G401 (cell line): ENCODE measurements at regions not wholly inside any gene's neighbourhood (a gene's known extent, or its start where the extent isn't known, plus 50 kb on each side); places are given as distances from the start of the nearest gene placed in this dataset.

Experiments
- DNase-seq: peaks from one replicate; pipeline ENCODE4 v3.0.0-alpha.2; 2015; ENCODE audit warnings: low spot score
- in situ Hi-C: cut with HindIII; loops from 2 replicates; pipeline ENCODE4 v1.10.0; 2016; ENCODE audit warnings: low sequenced_read_pairs, mixed read lengths

DNA sequence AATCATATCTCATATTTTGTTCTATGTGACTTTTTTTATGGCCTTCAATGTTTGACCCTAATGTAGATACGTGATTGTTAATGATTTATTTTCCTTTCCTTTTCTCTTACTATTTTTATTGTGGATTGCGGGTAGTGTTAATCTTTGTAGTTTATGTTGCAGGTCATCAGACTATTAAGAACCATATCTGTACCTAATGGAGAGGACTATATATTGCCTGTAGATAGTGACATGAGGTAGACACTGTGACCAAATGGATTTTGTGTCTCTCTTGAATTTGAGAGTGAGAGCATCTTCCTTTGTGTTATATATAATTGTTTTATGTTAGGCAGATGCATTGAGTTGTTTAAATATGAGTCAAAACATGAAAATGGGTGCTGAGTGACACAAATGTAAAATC is 543.4 kb upstream of the MGAT4C start:
- in situ Hi-C loops = no loop called here
- DNase-seq = no peak

DNA sequence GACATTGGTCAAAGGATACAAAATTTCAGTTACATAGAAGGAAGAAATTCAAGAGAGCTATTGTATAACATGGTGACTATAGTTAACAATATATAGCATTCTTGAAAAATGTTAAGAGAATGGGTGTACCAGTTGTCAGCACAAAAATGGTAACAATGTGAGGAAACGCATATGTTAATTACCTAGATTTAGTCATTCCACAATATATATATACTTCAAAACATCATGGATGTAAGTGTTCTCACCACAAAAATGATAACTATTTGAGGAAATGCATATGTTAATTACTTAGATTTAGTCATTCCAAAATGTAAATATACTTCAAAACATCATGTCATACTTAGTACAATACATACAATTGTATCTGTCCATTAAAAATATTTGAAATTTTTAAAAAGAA is 540.4 kb upstream of the MGAT4C start:
- in situ Hi-C loops = no loop called here
- DNase-seq = no peak

DNA sequence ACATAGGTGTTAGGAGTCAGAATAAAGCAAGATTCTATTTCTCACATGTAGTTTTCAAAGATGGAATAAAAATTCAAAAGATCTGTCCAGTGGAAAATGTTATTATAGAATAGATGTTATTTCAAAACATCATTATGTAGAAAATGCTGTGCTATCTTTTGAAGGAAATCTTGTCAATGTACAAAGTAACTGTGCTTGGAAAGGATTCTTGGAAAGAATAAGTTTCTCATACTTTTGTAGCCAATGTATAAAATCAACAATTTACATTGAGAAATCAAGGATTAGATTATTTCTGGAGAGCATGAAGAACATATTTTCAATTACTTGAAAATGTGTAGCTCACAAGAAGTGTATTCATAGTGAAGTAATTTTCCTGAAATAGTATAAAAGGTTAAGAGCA is 532.5 kb upstream of the MGAT4C start:
- in situ Hi-C loops = no loop called here

DNA sequence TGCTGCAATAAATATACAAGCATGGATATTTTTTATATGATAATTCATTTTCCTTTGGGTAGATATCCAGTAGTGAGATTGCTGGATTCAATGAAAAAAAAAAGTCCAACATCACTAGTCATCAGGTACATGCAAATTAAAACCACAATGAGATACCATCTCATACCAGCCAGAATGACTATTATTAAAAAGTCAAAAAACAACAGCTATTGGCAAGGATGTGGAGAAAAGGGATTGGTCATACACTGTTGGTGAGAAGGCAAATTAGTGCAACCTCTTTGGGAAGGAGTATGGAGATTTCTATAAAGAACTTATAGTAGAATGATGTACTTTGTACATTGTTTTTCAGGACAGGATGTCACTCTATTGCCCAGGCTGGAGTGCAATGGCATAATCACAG is 531.2 kb upstream of the MGAT4C start:
- no peak for DNase-seq
- in situ Hi-C loops = no loop called here

More for the DNA sequence above, 532.5 kb upstream of the MGAT4C start:
- DNase-seq = no peak

DNA sequence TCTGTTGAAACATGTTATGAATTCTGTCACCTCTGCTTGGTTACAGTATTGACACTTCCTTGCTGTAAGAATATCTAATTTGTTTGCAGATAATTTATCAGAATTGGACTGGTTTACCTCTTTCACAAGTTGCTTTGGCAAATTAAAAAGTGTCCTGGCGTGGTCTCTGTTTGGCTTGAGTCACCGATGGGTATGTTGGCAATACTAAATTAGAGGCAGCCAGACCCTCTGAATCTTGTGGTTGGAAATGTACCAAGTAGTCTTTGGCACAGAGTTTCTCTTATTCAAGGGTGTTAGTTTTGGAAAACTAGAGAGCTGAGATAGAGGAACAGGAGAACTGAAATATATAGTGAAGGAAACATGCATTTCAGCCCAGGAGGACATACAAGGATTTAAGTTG is 521.1 kb upstream of the MGAT4C start:
- in situ Hi-C loops = no loop called here
- no peak for DNase-seq

DNA sequence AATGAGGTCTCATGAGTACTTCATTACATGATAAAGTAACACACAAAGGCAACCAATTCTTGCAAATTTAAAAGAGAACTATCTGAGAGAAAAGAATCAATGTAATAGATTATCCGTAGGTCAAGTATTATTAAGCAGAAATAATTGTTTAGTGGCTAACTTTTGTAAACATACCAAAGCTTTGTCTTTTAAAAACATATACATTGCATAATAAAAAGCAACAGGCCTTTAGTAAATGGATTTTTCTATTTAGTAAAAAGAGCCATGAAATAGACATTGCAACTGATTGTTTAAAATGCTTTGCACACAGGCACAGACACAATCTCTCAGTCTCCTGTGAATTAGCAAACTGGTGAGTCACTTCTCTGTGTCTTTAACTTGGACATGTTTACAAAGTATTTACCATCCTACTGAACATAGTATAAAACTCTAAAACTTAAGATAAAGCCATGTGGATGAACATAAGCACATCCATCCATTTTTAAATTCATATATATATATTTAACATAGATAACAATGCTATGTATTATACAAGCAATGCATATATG is 518.7 kb upstream of the MGAT4C start:
- in situ Hi-C loops = no loop called here
- no peak for DNase-seq

DNA sequence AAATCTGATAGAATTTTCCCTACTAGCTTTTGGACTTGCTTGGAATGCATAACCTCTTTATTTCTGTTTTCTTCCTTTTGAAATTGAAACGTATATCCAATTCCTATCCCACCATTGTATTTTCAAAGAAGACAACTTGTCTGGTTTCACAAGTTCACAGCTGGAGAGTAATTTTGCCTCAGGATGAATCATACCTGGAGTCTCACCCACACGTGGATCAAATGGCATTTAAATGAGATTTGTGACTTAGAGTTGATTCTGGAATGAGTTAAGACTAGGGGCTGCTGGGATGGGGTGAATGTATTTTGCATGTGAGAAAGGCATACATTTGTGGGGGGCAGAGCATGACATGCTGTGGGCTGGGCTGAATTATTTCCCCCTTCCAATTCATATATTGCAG is 516.5 kb upstream of the MGAT4C start:
- in situ Hi-C loops = no loop called here
- no peak for DNase-seq

DNA sequence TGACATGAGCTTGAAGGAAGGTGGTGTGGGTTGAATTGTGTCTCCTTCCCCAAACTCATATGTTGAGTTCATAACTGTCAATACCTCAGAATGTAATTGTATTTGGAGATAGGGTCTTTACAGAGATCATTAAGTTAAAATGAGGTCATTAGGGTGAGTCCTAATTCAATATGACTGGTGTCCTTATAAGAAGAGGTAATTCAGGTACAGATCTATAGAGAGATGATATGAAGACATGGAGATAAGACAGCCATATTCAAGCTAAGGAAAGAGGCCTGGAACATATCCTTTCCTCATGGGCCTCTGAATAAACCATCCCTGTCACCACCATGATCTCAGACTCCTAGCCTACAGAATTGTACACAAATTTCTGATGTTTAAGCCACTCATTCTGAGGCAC is 514.7 kb upstream of the MGAT4C start:
- in situ Hi-C loops = no loop called here
- DNase-seq = no peak

DNA sequence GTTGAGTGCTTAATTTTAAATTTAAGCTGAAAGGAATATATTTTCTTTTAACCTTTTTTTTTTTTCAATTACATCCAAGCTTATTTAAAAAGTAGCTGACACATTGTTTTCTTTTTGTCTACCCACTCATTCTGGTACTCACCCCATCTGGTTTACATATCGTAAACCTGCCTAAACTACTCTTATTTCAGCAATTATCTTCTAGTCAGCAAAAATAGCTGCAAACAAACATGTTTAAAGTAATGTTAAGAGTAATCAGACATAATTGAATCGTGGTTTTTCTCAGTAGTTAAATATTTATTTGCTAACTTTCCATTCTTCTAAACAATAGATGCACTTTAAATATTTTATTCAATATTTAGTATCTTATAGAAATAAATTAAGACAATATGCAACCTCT is 492.7 kb upstream of the MGAT4C start:
- DNase-seq = no peak
- in situ Hi-C loops = no loop called here

DNA sequence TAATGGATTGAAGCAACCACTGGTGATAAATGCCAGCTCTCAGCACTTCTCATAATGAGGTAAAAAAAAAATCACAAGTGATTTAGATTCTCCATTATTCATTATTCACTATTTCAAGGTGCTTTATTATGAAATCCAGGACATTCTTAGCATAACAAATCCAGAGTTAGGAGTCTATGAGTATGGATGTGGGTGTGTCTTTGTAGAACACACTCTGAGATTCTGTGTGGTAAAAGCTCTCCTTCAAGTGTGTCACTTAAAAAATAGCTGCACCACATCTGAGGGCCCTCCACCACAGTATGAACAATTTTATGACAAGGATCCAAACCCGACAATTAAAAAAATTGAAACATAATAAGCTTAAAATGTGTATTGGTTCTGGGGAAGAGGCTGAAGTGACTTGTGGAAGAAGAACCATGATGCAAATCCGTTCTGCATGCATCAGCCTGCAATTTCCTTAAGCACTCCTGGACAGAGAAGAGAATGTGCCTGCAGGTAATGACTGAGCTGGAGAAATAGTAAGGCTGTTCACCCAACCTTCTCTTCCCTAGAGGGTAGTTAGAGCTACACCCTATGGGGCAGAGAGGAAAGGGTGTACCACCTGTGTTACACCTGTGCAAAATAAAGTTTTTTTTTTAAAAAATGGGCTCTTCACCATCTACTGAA is 488.5 kb upstream of the MGAT4C start:
- DNase-seq = no peak
- in situ Hi-C loops = no loop called here

DNA sequence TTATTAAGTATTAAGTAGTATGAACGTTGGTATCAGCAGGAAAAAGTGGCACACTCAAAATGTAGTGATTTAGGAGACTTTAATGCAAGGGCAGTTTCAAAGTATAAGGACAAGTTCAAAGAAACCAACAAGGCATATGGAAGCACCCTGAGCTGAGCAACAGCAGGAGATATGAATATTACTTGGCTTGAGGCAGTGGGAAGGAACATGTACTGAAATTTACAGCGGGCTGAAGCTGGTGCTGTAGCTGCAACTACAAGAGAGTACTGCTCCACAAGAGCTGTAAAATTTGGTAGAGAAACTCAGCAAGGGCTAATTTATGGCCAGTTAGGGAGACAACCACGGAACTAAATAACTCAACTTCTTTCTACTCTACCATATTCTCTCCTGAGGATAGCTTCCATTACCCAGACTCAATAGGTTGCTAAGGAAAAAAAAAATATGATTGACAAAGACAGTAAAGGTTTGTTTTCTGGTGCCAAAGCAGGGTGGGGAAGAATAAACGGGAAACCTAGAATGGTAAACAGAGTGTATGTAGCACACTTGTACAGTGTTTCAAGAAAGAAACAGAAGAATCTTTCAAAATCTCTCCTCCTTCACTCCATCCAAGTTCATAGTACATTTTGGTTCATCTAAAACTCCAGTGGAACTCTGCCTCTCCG is 487.8 kb upstream of the MGAT4C start:
- in situ Hi-C loops = no loop called here
- no peak for DNase-seq

DNA sequence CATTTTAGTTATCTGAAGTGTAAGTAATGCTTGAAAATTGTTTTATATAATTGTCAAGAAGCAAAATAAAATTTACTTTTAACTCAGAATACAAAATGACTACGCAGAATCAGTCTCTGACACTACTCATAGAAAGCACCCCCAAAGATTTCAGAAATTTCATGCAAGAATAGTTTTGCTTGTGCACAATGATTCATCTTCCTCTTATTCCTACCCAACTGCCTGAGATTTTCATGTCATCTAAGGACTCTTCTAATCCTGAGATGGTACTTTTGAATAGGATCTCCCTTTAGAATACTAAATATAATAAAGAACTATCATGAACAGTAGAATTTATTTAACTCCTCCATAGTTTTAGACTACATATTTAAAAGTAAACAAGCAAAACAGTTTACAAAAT is 485.3 kb upstream of the MGAT4C start:
- no peak for DNase-seq
- in situ Hi-C loops = no loop called here

DNA sequence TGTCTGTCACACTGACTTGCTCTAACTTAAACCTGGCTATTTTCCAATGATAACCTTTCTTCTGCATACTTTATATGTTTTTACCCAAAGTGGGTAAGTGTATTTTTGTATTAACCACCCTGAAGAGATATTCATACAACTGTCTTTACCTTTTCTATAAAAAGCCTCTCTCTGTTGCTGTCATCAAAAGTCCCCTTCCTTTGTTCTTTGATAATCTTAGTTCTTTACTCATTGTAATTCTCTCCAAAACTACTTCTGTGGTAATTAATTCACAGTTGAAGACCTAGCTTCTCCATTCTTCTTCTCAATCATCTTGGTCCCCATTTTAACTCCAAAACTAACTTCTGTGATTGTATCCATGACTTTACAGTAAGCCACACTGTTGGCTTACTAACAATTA is 479.7 kb upstream of the MGAT4C start:
- no peak for DNase-seq
- in situ Hi-C loops = no loop called here

DNA sequence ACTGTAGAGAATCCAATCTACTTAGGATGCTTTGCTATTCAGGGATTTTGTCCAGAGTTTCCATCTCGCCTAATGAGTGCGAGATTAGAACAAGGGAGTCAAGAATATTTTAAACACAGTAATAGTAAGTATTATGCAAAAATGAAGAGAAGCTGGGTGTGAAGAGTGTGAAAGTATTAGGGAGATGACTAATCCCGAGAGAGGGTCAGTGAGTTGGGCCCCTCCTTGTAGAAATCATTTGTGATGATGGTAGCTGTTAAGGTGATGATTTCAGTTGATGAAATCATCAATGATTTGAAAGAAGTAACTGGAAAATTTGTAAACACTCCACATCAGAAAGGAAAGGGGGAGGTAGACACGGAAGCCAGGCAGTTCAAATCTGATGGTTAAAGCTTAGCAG is 478.9 kb upstream of the MGAT4C start:
- in situ Hi-C loops = no loop called here
- no peak for DNase-seq

DNA sequence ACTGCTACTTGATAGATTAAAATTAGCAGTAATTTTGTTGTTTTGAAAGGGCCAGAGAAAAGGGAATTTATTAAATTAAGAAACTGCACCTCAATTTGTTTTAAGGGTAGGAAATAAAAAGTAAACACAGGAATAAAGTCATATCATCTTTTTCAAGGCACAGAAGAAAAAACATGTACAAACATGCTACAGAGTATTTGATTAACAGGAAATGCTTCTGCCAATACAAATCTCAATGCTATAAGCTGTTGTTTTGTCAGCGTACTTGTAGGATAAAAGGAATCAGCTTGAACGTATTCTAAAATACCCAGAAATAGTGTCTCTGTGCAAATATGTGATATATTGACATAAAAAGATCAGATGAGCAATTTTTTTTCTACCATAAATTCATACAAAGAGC is 474.0 kb upstream of the MGAT4C start:
- in situ Hi-C loops = no loop called here
- no peak for DNase-seq

DNA sequence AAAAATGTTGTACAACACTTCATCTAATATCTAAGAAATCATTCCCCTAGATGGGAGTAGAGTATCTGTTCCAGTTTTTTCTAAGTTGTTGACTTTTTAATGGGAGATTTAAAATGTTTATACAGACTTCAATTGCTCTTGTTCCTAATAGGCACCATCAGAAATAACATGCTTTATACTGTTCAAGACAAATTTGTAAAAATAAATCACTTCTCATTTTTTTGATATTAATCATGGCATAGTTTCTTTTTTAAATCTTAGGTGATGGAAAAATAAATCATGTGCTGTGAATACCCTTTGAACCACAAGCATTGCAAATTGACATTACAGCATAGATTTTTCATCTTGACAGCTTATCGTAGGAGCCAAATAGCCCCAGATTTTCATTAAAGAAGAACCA is 473.5 kb upstream of the MGAT4C start:
- in situ Hi-C loops = no loop called here
- no peak for DNase-seq

DNA sequence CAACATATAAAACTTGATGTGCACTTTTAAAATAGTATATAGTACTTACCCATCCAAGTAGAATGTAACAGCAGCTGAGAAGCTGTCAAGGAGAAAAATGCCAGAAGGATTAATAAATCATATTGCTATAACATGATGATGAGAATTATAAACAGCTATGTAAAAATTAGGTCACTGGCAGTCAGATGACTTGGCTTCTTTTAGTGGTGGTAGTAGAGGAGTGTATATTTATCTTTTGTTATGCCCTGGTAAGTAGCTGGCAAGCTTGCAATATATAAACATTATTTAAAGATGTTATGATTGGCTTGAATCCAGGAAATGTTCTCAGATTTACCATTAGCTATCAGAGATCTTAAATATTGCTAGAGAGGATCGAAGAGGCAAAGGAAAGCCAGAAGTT is 471.0 kb upstream of the MGAT4C start:
- peak; percentile 18 for DNase-seq

DNA sequence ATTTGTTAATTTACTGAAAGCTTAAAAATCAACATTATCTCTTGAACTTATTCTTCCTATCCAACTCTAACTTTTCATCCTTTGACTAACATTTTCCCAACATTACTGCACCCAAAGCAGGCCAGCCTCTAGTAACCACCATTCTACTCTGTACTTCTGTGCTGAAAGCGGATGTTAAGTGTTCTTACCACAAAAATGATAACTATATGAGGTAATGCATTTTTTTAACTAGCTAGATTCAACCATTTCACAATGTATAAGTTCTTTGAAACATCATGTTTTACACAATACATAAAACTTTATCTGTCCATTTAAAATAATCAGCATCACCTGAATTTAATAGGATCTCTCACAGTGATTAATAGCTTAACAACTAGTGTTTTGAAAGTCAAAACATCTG is 468.5 kb upstream of the MGAT4C start:
- no peak for DNase-seq
- in situ Hi-C loops = no loop called here

More for the DNA sequence above, 471.0 kb upstream of the MGAT4C start:
- in situ Hi-C loops = no loop called here

DNA sequence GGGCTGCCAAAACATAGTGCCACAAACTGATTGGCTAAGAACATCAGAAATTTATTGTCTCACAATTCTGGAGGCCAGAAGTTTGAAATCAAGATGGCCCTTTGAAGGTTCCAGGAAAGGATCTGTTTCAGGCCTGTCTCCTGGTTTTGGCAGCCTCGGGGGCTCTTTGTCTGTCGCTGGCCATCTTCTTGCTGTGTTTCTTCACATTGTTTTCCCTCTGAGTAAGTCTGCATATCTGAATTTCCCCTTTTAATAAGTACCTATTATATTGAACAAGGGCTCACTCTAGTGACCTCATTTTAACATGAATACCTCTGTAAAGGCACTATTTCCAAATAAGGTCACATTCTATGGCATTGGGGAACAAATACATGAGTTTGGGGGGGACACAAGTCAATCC is 467.1 kb upstream of the MGAT4C start:
- no peak for DNase-seq
- in situ Hi-C loops = no loop called here

DNA sequence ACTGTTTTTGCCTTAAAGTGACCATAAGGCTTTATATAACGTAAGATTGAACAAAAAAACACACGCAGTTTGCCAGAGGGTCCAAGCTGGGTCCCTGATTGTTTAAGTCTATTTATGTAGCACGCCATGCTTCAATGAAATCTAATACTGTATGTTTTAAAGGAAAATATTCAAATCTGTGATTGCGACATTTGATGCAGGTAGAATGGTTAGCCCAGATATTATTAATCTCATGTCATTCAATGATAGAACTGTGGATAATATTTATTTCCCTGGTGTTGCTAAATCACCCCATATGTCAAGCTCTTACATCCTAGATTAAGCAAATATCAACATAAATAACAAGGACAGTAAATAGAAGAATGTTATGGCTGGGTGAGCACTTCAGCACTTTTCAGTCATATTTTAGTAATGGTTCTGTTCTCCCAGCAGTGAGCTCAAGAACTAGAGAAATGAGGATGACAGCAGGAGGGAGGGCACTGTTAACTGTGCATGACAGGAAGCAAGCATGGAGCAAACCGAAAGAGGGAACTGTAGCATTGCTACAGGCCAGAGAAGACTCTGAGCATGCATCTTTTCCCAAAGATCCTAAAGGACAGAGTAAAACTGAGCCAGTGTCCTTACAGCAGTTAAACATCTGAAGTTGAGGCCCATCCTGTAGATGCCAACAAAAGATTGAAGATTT is 465.7 kb upstream of the MGAT4C start:
- no peak for DNase-seq
- in situ Hi-C loops = no loop called here

DNA sequence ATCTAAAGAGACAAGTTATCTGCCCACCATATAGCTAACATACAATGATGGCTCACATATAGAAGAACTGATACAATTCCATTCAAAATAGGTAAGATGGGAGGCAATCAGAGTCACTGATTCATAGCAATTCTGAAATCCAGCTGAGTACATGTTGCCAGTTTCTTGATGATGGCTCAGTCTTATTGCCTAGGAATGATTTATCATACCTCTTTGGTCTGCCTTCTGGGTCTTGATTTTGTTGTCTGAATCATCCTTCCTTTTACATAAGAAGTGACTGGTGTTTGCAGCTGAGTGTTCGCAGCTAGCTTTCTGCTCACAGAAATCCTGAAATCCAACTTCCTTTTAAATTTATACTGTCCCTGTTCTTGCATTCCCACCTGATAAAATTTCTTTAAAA is 463.2 kb upstream of the MGAT4C start:
- in situ Hi-C loops = no loop called here
- DNase-seq = no peak
